Vagina (tissue), 2 donors: ENCODE measurements at regions not wholly inside any gene's neighbourhood (a gene's known extent, or its start where the extent isn't known, plus 50 kb on each side); places are given as distances from the start of the nearest gene placed in this dataset.

Experiments
- POLR2A ChIP-seq, 2 donors: fragments of 450-650 bp; IDR thresholded peaks; one replicate each; pipeline ENCODE4 v1.6.1; 2017; ENCODE audit warnings: antibody characterized with exemption in 2 of 2, mild to moderate bottlenecking in 2 of 2, moderate library complexity in 2 of 2
- TF ChIP-seq, protein P1 (sequence below), 3 experiments: fragments of 450-650 bp in 2 of 3; fragments of 200-600 bp in 1 of 3; sonication (generic) in 1 of 3; IDR thresholded peaks; one replicate each; pipeline ENCODE4 v1.5.1; 2017 to 2019; ENCODE audit warnings: antibody characterized with exemption in 3 of 3, mild to moderate bottlenecking in 2 of 3, moderate library complexity in 2 of 3

DNA sequence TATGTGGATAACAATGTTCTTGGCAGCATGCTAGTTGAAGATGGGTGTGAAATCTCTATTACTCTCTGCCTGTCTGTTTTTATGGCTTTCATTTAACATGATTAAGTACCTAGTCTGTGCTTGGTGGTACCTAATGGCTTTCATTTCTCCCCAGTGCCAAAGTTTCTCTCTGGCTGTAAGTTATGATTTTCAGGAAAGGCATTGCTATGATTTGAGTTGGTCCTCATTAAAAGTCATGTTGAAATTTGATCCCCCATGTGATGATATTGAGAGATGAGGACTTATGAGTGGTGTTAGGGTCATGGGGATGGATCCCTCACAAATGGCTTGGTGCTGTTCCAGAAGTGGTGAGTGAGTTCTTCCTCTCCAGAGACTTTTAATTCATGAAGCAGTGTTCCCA is 162.4 kb upstream of the IL15 start:
- TF ChIP-seq, protein P1, sequence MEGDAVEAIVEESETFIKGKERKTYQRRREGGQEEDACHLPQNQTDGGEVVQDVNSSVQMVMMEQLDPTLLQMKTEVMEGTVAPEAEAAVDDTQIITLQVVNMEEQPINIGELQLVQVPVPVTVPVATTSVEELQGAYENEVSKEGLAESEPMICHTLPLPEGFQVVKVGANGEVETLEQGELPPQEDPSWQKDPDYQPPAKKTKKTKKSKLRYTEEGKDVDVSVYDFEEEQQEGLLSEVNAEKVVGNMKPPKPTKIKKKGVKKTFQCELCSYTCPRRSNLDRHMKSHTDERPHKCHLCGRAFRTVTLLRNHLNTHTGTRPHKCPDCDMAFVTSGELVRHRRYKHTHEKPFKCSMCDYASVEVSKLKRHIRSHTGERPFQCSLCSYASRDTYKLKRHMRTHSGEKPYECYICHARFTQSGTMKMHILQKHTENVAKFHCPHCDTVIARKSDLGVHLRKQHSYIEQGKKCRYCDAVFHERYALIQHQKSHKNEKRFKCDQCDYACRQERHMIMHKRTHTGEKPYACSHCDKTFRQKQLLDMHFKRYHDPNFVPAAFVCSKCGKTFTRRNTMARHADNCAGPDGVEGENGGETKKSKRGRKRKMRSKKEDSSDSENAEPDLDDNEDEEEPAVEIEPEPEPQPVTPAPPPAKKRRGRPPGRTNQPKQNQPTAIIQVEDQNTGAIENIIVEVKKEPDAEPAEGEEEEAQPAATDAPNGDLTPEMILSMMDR (IDR thresholded peaks at IDR 0.05) = no peak
- TF ChIP-seq POLR2A (IDR thresholded peaks at IDR 0.05) = no peak
